ENCODE measurements at regions not wholly inside any gene's neighbourhood (a gene's known extent, or its start where the extent isn't known, plus 50 kb on each side); places are given as distances from the start of the nearest gene placed in this dataset.

DNA sequence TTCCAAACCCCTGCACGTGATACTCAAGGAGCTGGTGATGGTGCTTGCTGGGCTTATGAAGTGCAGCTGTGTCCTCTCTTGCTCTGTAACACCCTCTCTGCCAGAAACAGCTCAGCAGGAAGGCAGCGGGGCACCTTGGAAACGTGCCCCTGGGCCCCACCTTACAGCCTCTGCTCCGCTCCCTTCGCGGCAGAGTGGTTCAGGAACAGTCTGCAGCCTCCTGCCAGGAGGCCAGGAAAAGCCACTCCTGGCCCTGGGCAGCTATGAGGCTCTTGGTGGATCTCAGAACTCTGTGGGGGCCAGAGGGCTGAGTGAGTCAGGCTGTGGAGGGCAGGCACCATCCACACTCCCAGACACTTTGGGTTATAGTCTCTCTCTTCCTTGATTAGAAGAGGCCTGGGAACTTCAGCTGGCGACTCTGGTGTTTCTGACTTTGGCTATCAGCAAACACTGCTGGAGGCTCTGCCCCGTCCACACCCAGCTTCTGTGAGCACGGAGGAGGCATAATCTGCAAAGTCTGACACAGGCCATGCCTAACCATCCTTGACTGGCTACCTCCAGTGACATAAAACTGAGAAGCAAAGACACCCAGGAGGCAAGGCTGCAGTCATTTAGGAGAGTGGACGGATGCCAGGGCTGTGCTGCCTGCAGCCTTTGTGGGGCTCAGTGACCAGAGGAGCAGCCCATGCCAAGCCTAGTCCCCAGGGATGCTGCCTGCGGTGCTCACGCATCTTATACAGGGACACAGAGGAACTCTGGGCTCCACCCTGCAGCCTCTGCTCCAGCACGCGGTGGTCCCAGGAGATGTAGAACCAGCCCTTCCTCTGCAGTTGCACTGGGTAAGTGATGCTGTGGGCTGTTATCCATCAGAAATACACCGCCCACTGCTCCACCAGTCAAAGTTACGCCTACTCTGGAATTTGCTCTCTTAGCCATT is 65.3 kb downstream of the METRNL start:
- POLR2A ChIA-PET, result no interaction called here
- peaks cover 0 to 16% (median 0%) of the 10 kb centered on the region in 5 experiments for H3K9me3 ChIP-seq (ENCODE audit: control extremely low read depth in 1 of 5, control insufficient read depth in 4 of 5, insufficient read depth in 2 of 5, low read depth in 1 of 5, low read length in 4 of 5)
- no peaks in the 10 kb centered on the region for H3K36me3 ChIP-seq (ENCODE audit: control insufficient read depth in 4 of 4, insufficient read depth in 4 of 4, low read length in 3 of 4)
- no peaks in the 10 kb centered on the region for H3K27me3 ChIP-seq (replicated peaks in 2 of 5; ENCODE audit: control insufficient read depth in 4 of 5, insufficient read depth in 5 of 5, low read length in 4 of 5)
- H3K4me3 ChIP-seq (ENCODE audit: control insufficient read depth in 1 of 7, extremely low read depth in 1 of 7, insufficient read depth in 4 of 7, low read depth in 2 of 7, low read length in 6 of 7), result no peak overlapping the region
- no peak for DNase-seq
- peaks cover 0 to 15% (median 0%) of the 10 kb centered on the region in 4 experiments for H3K4me1 ChIP-seq (ENCODE audit: control extremely low read depth in 1 of 4, control insufficient read depth in 4 of 4, insufficient read depth in 4 of 4, low read length in 3 of 4)
- WGBS (ENCODE audit: insufficient coverage), result 86% methylated on average over 13 of the region's 16 CpGs
- CTCF ChIA-PET, result interaction anchor here (1.4 kb wide), 1 partner anchor 16 kb away, joined by 3 read pairs; no protein-coding TSS in a partner anchor
- no peak overlapping the region for H3K27ac ChIP-seq (ENCODE audit: insufficient read depth in 1 of 2, low read depth in 1 of 2, low read length in 2 of 2, poor library complexity in 1 of 2, severe bottlenecking in 2 of 2)

DNA sequence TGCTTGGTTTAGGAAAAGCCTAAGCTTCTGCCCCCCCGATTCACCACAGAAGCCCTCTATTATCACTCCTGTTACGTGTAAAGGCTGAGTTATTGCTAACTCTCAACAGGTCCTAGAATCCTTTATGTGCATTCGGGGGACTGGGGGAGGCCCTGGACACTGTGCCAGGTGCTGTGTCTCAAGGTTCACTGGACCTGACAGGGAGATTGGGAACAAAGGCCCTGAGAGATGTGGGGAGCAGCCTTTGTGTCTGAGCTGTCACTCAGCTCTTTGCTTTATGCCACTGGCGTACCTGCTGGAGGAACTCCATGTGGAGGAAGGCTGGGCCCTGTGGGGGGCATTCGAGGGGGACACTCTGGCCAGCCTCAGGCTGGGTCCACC is 65.9 kb downstream of the METRNL start:
- WGBS (ENCODE audit: insufficient coverage), result 94% methylated on average over 5 of the region's 5 CpGs
- ChIA-PET POLR2A (no interaction called here), CTCF (interaction anchor here (1.4 kb wide), 1 partner anchor 16 kb away, joined by 3 read pairs; no protein-coding TSS in a partner anchor)
- no peaks in the 10 kb centered on the region for H3K36me3 ChIP-seq (ENCODE audit: control insufficient read depth in 4 of 4, insufficient read depth in 4 of 4, low read length in 3 of 4)
- no peak overlapping the region for H3K27ac ChIP-seq (ENCODE audit: insufficient read depth in 1 of 2, low read depth in 1 of 2, low read length in 2 of 2, poor library complexity in 1 of 2, severe bottlenecking in 2 of 2)
- no peak overlapping the region for H3K4me3 ChIP-seq (ENCODE audit: control insufficient read depth in 1 of 7, extremely low read depth in 1 of 7, insufficient read depth in 4 of 7, low read depth in 2 of 7, low read length in 6 of 7)
- no peaks in the 10 kb centered on the region for H3K27me3 ChIP-seq (replicated peaks in 2 of 5; ENCODE audit: control insufficient read depth in 4 of 5, insufficient read depth in 5 of 5, low read length in 4 of 5)
- peaks cover 0 to 15% (median 0%) of the 10 kb centered on the region in 4 experiments for H3K4me1 ChIP-seq (ENCODE audit: control extremely low read depth in 1 of 4, control insufficient read depth in 4 of 4, insufficient read depth in 4 of 4, low read length in 3 of 4)
- no peak for DNase-seq
- peaks cover 0 to 16% (median 0%) of the 10 kb centered on the region in 5 experiments for H3K9me3 ChIP-seq (ENCODE audit: control extremely low read depth in 1 of 5, control insufficient read depth in 4 of 5, insufficient read depth in 2 of 5, low read depth in 1 of 5, low read length in 4 of 5)

DNA sequence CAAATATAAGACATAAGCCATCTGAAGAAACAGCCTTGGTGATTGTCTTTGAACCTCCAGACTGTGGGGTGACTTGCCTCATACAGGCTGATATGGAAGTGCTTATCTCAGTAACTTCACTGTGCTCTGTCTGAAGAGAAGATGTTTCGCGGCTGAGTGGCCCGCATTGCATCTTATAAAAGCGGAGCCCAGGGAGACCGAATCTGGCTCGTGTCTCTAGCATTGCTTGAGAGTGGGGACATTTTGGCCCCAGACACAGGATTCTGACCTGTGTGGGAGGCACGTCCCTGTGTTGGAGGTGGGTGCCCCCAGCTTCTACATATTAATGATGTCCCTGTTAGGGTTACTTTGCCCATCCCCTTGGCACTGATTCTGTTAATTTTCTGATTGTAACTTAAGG is 66.4 kb downstream of the METRNL start:
- ChIA-PET CTCF (interaction anchor here (1.4 kb wide), 1 partner anchor 15 kb away, joined by 3 read pairs; no protein-coding TSS in a partner anchor), POLR2A (no interaction called here)
- WGBS (ENCODE audit: insufficient coverage), result 99% methylated on average over 7 of the region's 7 CpGs
- H3K27ac ChIP-seq (ENCODE audit: insufficient read depth in 1 of 2, low read depth in 1 of 2, low read length in 2 of 2, poor library complexity in 1 of 2, severe bottlenecking in 2 of 2), result no peak overlapping the region
- H3K4me3 ChIP-seq (ENCODE audit: control insufficient read depth in 1 of 7, extremely low read depth in 1 of 7, insufficient read depth in 4 of 7, low read depth in 2 of 7, low read length in 6 of 7), result no peak overlapping the region
- no peak for DNase-seq
- no peaks in the 10 kb centered on the region for H3K36me3 ChIP-seq (ENCODE audit: control insufficient read depth in 4 of 4, insufficient read depth in 4 of 4, low read length in 3 of 4)
- no peaks in the 10 kb centered on the region for H3K27me3 ChIP-seq (replicated peaks in 2 of 5; ENCODE audit: control insufficient read depth in 4 of 5, insufficient read depth in 5 of 5, low read length in 4 of 5)
- H3K9me3 ChIP-seq (ENCODE audit: control extremely low read depth in 1 of 5, control insufficient read depth in 4 of 5, insufficient read depth in 2 of 5, low read depth in 1 of 5, low read length in 4 of 5), result peaks cover 0 to 16% (median 0%) of the 10 kb centered on the region in 5 experiments
- H3K4me1 ChIP-seq (ENCODE audit: control extremely low read depth in 1 of 4, control insufficient read depth in 4 of 4, insufficient read depth in 4 of 4, low read length in 3 of 4), result peaks cover 0 to 15% (median 0%) of the 10 kb centered on the region in 4 experiments

DNA sequence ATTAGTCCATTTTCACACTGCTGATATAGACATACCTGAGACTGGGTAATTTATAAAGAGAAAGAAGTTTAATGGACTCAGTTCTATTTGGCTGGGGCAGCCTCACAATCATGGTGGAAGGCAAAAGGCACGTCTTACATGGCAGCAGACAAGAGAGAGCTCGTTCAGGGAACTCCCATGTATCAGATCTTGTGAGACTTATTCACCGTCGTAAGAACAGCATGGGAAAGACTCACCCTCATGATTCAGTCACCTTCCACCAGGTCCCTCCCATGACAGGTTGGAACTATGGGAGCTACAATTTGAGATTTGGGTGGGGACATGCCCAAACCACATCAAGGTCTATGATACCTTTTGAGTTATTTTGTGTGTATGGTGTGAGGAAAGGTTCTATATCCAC is 66.9 kb downstream of the METRNL start:
- CTCF ChIA-PET, result no interaction called here
- Histone ChIP-seq H3K36me3 (ENCODE audit: control insufficient read depth in 4 of 4, insufficient read depth in 4 of 4, low read length in 3 of 4) (no peaks in the 10 kb centered on the region), H3K27ac (ENCODE audit: insufficient read depth in 1 of 2, low read depth in 1 of 2, low read length in 2 of 2, poor library complexity in 1 of 2, severe bottlenecking in 2 of 2) (no peak overlapping the region), H3K4me3 (ENCODE audit: control insufficient read depth in 1 of 7, extremely low read depth in 1 of 7, insufficient read depth in 4 of 7, low read depth in 2 of 7, low read length in 6 of 7) (no peak overlapping the region), H3K9me3 (ENCODE audit: control extremely low read depth in 1 of 5, control insufficient read depth in 4 of 5, insufficient read depth in 2 of 5, low read depth in 1 of 5, low read length in 4 of 5) (peaks cover 0 to 16% (median 0%) of the 10 kb centered on the region in 5 experiments), H3K4me1 (ENCODE audit: control extremely low read depth in 1 of 4, control insufficient read depth in 4 of 4, insufficient read depth in 4 of 4, low read length in 3 of 4) (peaks cover 0 to 15% (median 0%) of the 10 kb centered on the region in 4 experiments), H3K27me3 (replicated peaks in 2 of 5; ENCODE audit: control insufficient read depth in 4 of 5, insufficient read depth in 5 of 5, low read length in 4 of 5) (no peaks in the 10 kb centered on the region)
- 88% methylated on average over 2 of the region's 4 CpGs for WGBS (ENCODE audit: insufficient coverage)
- DNase-seq, result no peak
- POLR2A ChIA-PET, result no interaction called here

- no peaks in the 10 kb centered on the region for H3K27me3 ChIP-seq (replicated peaks in 2 of 5; ENCODE audit: control insufficient read depth in 4 of 5, insufficient read depth in 5 of 5, low read length in 4 of 5)
- ChIA-PET CTCF (no interaction called here), POLR2A (no interaction called here)
- DNase-seq, result no peak
- H3K4me3 ChIP-seq (ENCODE audit: control insufficient read depth in 1 of 7, extremely low read depth in 1 of 7, insufficient read depth in 4 of 7, low read depth in 2 of 7, low read length in 6 of 7), result no peak overlapping the region
- no peak overlapping the region for H3K27ac ChIP-seq (ENCODE audit: insufficient read depth in 1 of 2, low read depth in 1 of 2, low read length in 2 of 2, poor library complexity in 1 of 2, severe bottlenecking in 2 of 2)
- peaks cover 0 to 10% (median 0%) of the 10 kb centered on the region in 5 experiments for H3K9me3 ChIP-seq (ENCODE audit: control extremely low read depth in 1 of 5, control insufficient read depth in 4 of 5, insufficient read depth in 2 of 5, low read depth in 1 of 5, low read length in 4 of 5)
- H3K4me1 ChIP-seq (ENCODE audit: control extremely low read depth in 1 of 4, control insufficient read depth in 4 of 4, insufficient read depth in 4 of 4, low read length in 3 of 4), result peaks cover 0 to 15% (median 0%) of the 10 kb centered on the region in 4 experiments
- no peaks in the 10 kb centered on the region for H3K36me3 ChIP-seq (ENCODE audit: control insufficient read depth in 4 of 4, insufficient read depth in 4 of 4, low read length in 3 of 4)
Measured at GRCh38 chr17:83147280-83147679, 67.9 kb downstream of the METRNL start.

- peaks cover 0 to 16% (median 0%) of the 10 kb centered on the region in 4 experiments for H3K4me1 ChIP-seq (ENCODE audit: control extremely low read depth in 1 of 4, control insufficient read depth in 4 of 4, insufficient read depth in 4 of 4, low read length in 3 of 4)
- CTCF ChIA-PET, result no interaction called here
- 96% methylated on average over 15 of the region's 17 CpGs for WGBS (ENCODE audit: insufficient coverage)
- no peak overlapping the region for H3K27ac ChIP-seq (ENCODE audit: insufficient read depth in 1 of 2, low read depth in 1 of 2, low read length in 2 of 2, poor library complexity in 1 of 2, severe bottlenecking in 2 of 2)
- H3K9me3 ChIP-seq (ENCODE audit: control extremely low read depth in 1 of 5, control insufficient read depth in 4 of 5, insufficient read depth in 2 of 5, low read depth in 1 of 5, low read length in 4 of 5), result peaks cover 0 to 3% (median 0%) of the 10 kb centered on the region in 5 experiments
- H3K36me3 ChIP-seq (ENCODE audit: control insufficient read depth in 4 of 4, insufficient read depth in 4 of 4, low read length in 3 of 4), result no peaks in the 10 kb centered on the region
- no peaks in the 10 kb centered on the region for H3K27me3 ChIP-seq (replicated peaks in 2 of 5; ENCODE audit: control insufficient read depth in 4 of 5, insufficient read depth in 5 of 5, low read length in 4 of 5)
- DNase-seq, result no peak
- POLR2A ChIA-PET, result no interaction called here
- no peak overlapping the region for H3K4me3 ChIP-seq (ENCODE audit: control insufficient read depth in 1 of 7, extremely low read depth in 1 of 7, insufficient read depth in 4 of 7, low read depth in 2 of 7, low read length in 6 of 7)
Measured at GRCh38 chr17:83148317-83149028, 69.1 kb downstream of the METRNL start.
